ENCODE measurements at regions not wholly inside any gene's neighbourhood (a gene's known extent, or its start where the extent isn't known, plus 50 kb on each side); places are given as distances from the start of the nearest gene placed in this dataset.
A peak's percentile ranks its signal among the peaks of the same experiment; 100 is the strongest.
"Not testable (repeated sequence)": the region's sequence is repeated elsewhere in the genome, so short reads cannot be mapped to it uniquely, and the experiment has no call there.

DNA sequence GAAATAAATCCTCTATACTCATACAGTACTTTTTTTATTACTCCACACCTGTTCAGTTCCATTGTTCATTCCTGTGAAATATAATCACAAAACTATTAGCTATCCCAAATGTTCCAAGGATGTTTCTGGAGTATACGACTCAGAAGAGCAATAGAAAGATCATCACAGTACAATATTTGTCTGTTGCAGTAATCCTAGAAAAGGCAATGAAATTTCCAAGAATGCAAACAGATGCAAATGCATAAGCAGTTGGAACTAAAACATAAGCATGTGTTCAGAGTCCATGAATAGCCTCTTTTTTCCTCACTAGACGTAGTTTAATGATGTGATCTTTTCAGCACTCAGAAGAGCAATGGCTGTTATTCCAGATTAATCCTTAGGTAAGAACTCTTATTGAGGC is 55.2 kb downstream of the RTL3 start:
- no peak overlapping the region for H3K4me3 ChIP-seq (ENCODE audit: low read length)
- H3K36me3 ChIP-seq (ENCODE audit: control insufficient read depth, insufficient read depth, low read length): no peaks in the 10 kb centered on the region
- H3K27me3 ChIP-seq (ENCODE audit: control insufficient read depth, insufficient read depth, low read length): no peaks in the 10 kb centered on the region
- no peaks in the 10 kb centered on the region for H3K4me1 ChIP-seq (ENCODE audit: control insufficient read depth, insufficient read depth, low read length)
- H3K27ac ChIP-seq (ENCODE audit: low read length): peak overlapping the region; percentile 87
- H3K9me3 ChIP-seq (replicated peaks; ENCODE audit: control insufficient read depth, low read depth, low read length): no peaks in the 10 kb centered on the region
- peak; percentile 94 for DNase-seq
- WGBS (ENCODE audit: insufficient coverage): no CpG with 5 or more reads among the region's 2 CpGs

DNA sequence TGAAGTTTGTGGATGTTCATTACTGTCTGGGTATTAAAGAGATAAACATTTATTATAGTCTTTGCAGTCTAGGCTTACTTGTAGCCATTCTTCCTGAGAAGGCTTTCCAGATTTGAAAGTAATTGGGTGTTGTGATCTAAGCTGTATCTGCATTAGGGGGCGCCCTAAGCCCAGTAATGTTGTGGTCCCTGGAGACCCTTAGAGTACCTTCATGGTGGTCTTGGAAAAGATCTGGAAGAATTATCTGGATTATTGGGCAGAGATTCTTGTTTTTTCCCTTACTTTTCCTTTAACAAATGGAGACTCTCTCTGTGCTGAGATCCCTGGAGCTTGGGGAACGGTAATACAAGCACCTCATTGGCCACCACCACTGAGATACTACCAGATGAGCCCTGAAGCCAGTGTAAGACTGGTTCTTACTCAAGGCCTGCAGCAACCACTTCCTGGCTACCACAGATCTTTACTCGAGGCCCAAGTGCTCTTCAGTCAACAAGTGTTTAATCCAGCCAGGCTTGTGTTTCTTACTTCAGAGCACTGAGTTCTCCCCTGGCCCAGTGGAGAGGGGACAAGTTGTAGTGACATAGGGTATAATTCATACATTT is 63.1 kb downstream of the RTL3 start:
- no peak overlapping the region for H3K4me3 ChIP-seq (ENCODE audit: low read length)
- WGBS (ENCODE audit: insufficient coverage): 9% methylated on average over 1 of the region's 3 CpGs
- no peaks in the 10 kb centered on the region for H3K9me3 ChIP-seq (replicated peaks; ENCODE audit: control insufficient read depth, low read depth, low read length)
- peak; percentile 51 for DNase-seq
- H3K36me3 ChIP-seq (ENCODE audit: control insufficient read depth, insufficient read depth, low read length): no peaks in the 10 kb centered on the region
- no peak overlapping the region for H3K27ac ChIP-seq (ENCODE audit: low read length)
- H3K4me1 ChIP-seq (ENCODE audit: control insufficient read depth, insufficient read depth, low read length): no peaks in the 10 kb centered on the region
- no peaks in the 10 kb centered on the region for H3K27me3 ChIP-seq (ENCODE audit: control insufficient read depth, insufficient read depth, low read length)

DNA sequence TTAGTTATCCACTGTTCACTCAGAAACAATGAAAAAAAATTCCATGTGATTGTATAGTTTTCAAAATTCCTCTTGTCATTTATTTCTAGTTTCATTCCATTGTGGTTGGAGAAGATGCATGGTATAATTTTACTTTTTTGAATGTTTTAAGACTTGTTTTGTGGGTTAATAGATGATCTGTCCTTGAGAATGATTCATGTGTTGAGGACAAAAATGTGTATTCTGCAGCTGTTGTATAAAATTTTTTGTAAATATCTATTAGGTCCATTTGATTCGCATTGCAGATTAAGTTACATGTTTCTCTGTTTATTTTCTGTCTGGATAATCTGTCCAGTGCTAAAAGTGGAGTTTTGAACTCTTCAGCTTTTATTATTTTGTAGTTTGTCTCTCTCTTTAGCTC is 65.4 kb downstream of the RTL3 start:
- Histone ChIP-seq H3K9me3 (replicated peaks; ENCODE audit: control insufficient read depth, low read depth, low read length) (no peaks in the 10 kb centered on the region), H3K36me3 (ENCODE audit: control insufficient read depth, insufficient read depth, low read length) (no peaks in the 10 kb centered on the region), H3K4me3 (ENCODE audit: low read length) (no peak overlapping the region), H3K27ac (ENCODE audit: low read length) (no peak overlapping the region), H3K4me1 (ENCODE audit: control insufficient read depth, insufficient read depth, low read length) (no peaks in the 10 kb centered on the region), H3K27me3 (ENCODE audit: control insufficient read depth, insufficient read depth, low read length) (no peaks in the 10 kb centered on the region)
- no peak for DNase-seq
- no CpG with 5 or more reads among the region's 1 CpG for WGBS (ENCODE audit: insufficient coverage)

DNA sequence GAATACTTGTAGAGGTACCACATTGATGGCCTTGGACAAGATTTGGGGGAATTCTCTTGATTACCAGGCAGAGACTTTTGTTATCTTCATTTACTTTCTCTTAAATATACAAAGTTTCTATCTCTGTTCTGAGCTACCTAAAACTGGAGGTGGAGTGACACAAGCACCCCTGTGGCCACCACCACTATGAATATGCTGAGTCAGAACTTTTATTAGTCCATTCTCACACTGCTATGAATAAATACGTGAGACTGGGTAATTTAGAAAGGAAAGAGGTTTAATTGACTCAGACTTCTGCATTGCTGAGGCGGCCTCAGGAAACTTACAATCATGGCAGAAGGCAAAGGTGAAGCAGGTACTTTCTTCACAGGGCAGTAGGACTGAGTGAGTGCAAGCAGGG is 67.1 kb downstream of the RTL3 start:
- Histone ChIP-seq H3K36me3 (ENCODE audit: control insufficient read depth, insufficient read depth, low read length) (no peaks in the 10 kb centered on the region), H3K27me3 (ENCODE audit: control insufficient read depth, insufficient read depth, low read length) (no peaks in the 10 kb centered on the region), H3K4me1 (ENCODE audit: control insufficient read depth, insufficient read depth, low read length) (no peaks in the 10 kb centered on the region), H3K9me3 (replicated peaks; ENCODE audit: control insufficient read depth, low read depth, low read length) (no peaks in the 10 kb centered on the region), H3K4me3 (ENCODE audit: low read length) (no peak overlapping the region), H3K27ac (ENCODE audit: low read length) (no peak overlapping the region)
- DNase-seq: no peak
- 53% methylated on average over 2 of the region's 2 CpGs for whole genome bisulfite sequencing (ENCODE audit: insufficient coverage)

DNA sequence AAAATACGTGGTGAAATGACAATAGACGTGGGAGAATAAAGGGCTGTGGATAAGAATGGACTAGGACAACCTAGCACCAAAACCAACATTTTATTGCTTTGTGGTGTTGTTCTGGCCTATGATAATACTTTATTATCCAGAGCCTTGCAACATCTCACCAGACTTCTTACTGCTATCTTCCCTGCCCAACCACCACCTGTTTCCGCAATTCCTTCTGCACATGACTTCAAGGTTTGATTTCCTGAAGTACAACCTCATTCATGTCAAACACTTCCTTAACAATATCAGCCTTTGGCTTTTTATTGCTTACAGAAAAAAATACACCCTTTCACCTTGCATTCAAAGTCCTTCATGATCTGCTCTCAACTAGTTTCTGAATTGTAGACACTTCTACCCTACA is 84.8 kb downstream of the RTL3 start:
- Histone ChIP-seq H3K4me1 (ENCODE audit: control insufficient read depth, insufficient read depth, low read length) (peaks cover 8% of the 10 kb centered on the region), H3K36me3 (ENCODE audit: control insufficient read depth, insufficient read depth, low read length) (no peaks in the 10 kb centered on the region), H3K9me3 (replicated peaks; ENCODE audit: control insufficient read depth, low read depth, low read length) (no peaks in the 10 kb centered on the region), H3K27ac (ENCODE audit: low read length) (no peak overlapping the region), H3K4me3 (ENCODE audit: low read length) (no peak overlapping the region), H3K27me3 (ENCODE audit: control insufficient read depth, insufficient read depth, low read length) (peaks cover 3% of the 10 kb centered on the region)
- WGBS (ENCODE audit: insufficient coverage): 64% methylated on average over 1 of the region's 3 CpGs
- no peak for DNase-seq

DNA sequence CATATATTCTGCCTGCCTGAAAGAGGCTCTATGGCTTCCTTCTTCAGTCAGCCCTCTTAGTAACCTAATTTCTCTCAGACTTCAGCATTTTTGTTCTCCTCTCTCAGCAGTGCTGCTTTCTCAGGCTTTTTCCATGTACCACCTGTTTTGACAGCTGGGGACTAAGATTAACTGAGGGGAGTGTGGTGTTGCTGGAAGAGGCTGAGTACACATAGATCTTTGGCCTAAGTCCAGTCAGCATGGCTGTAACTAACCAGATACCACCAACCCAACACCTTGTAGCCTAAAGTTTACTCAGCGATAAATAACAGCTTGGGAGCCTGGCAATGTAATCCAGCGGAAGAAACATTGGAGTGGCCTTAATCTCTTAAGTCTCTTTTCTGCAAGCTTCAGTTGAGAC is 85.5 kb downstream of the RTL3 start:
- Histone ChIP-seq H3K36me3 (ENCODE audit: control insufficient read depth, insufficient read depth, low read length) (no peaks in the 10 kb centered on the region), H3K27me3 (ENCODE audit: control insufficient read depth, insufficient read depth, low read length) (peaks cover 3% of the 10 kb centered on the region), H3K9me3 (replicated peaks; ENCODE audit: control insufficient read depth, low read depth, low read length) (no peaks in the 10 kb centered on the region), H3K4me3 (ENCODE audit: low read length) (no peak overlapping the region), H3K27ac (ENCODE audit: low read length) (no peak overlapping the region), H3K4me1 (ENCODE audit: control insufficient read depth, insufficient read depth, low read length) (peaks cover 8% of the 10 kb centered on the region)
- DNase-seq: peak; percentile 72
- 79% methylated on average over 2 of the region's 2 CpGs for WGBS (ENCODE audit: insufficient coverage)

DNA sequence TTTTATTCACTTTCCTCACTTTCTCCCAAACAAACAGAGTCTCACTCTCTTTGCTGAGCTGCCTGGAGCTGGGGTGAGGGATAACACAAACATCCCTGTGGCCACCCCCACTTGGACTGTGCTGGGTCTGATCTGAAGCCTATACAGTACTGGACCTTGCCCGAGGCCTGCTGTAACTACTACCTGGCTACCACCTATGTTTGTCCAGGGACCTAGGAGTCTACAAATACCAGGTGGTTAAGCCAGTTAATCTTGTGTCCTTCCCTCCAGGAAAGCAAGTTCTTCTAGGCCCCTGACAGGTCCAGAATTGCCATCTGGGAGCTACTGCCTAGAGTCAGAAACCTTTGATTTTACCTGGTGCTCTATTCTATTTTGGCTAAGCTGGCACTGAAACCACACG is 87.3 kb downstream of the RTL3 start:
- no peak overlapping the region for H3K4me3 ChIP-seq (ENCODE audit: low read length)
- 36% methylated on average over 2 of the region's 2 CpGs for WGBS (ENCODE audit: insufficient coverage)
- H3K4me1 ChIP-seq (ENCODE audit: control insufficient read depth, insufficient read depth, low read length): peaks cover 8% of the 10 kb centered on the region
- H3K36me3 ChIP-seq (ENCODE audit: control insufficient read depth, insufficient read depth, low read length): no peaks in the 10 kb centered on the region
- DNase-seq: no peak
- H3K27ac ChIP-seq (ENCODE audit: low read length): no peak overlapping the region
- H3K9me3 ChIP-seq (replicated peaks; ENCODE audit: control insufficient read depth, low read depth, low read length): peaks cover 3% of the 10 kb centered on the region
- H3K27me3 ChIP-seq (ENCODE audit: control insufficient read depth, insufficient read depth, low read length): peaks cover 3% of the 10 kb centered on the region

DNA sequence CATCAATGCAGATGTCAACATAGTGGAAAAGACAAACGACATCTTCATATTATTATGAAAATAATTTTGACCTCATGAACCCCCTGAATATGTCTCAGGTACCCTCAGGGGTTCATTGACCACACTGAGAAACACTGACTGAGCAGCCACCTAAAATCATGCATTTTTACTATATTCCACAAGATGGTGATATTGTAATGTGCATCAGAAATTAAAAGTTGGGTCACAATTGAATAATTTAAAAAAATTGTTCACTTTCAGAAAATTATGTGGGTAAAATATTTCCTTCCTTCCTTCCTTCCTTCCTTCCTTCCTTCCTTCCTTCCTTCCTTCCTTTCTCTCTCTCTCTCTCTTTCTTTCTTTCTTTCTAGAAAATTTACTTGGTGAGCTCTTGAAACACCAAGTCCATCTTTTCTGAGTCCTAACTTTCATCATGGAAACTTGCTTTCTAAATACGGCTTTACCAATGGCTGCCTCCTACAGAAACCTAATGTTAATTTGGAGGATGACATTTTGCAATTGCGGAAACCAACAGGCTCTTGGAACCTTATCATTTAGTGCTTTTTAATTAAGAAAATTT is 103.6 kb downstream of the RTL3 start:
- no CpG with 5 or more reads among the region's 3 CpGs for WGBS (ENCODE audit: insufficient coverage)
- Histone ChIP-seq H3K27me3 (ENCODE audit: control insufficient read depth, insufficient read depth, low read length) (no peaks in the 10 kb centered on the region), H3K27ac (ENCODE audit: low read length) (peak overlapping the region; percentile 38), H3K9me3 (replicated peaks; ENCODE audit: control insufficient read depth, low read depth, low read length) (no peaks in the 10 kb centered on the region), H3K36me3 (ENCODE audit: control insufficient read depth, insufficient read depth, low read length) (no peaks in the 10 kb centered on the region), H3K4me1 (ENCODE audit: control insufficient read depth, insufficient read depth, low read length) (no peaks in the 10 kb centered on the region), H3K4me3 (ENCODE audit: low read length) (no peak overlapping the region)
- DNase-seq: peak; percentile 41

DNA sequence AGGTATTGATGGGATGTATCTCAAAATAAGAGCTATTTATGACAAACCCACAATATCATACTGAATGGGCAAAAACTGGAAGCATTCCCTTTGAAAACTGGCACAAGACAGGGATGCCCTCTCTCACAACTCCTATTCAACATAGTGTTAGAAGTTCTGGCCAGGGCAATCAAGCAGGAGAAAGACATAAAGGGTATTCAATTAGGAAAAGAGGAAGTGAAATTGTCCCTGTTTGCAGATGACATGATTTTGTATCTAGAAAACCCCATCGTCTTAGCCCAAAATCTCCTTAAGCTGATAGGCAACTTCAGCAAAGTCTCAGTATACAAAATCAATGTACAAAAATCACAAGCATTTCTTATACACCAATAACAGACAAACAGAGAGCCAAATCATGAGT is 106.5 kb downstream of the RTL3 start:
- H3K27me3 ChIP-seq (ENCODE audit: control insufficient read depth, insufficient read depth, low read length); H3K36me3 ChIP-seq (ENCODE audit: control insufficient read depth, insufficient read depth, low read length); DNase-seq; H3K4me3 ChIP-seq (ENCODE audit: low read length); H3K4me1 ChIP-seq (ENCODE audit: control insufficient read depth, insufficient read depth, low read length); H3K27ac ChIP-seq (ENCODE audit: low read length); H3K9me3 ChIP-seq (replicated peaks; ENCODE audit: control insufficient read depth, low read depth, low read length): not testable (repeated sequence)
- no CpG with 5 or more reads among the region's 1 CpG for WGBS (ENCODE audit: insufficient coverage)

DNA sequence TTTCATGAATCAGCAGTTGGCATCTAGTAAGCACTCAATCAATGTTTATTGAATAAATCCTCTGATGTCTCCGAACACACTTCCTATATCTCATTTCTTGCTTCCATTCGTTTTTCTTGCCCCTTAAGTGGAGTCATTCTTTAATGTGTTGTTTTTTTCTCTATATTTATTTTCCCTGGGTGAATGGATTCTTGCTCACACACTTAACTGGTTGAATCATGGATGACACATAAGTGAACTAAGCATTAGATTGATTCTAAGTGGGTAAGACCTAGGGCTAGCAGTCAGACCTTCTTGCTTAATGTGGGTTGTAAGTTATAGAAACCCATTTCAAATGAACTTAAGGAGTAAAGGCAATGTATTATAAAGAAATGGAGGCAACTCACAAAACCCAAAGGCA is 111.1 kb downstream of the RTL3 start:
- Histone ChIP-seq H3K9me3 (replicated peaks; ENCODE audit: control insufficient read depth, low read depth, low read length) (peaks cover 5% of the 10 kb centered on the region), H3K27me3 (ENCODE audit: control insufficient read depth, insufficient read depth, low read length) (peaks cover 2% of the 10 kb centered on the region), H3K27ac (ENCODE audit: low read length) (no peak overlapping the region), H3K4me3 (ENCODE audit: low read length) (no peak overlapping the region), H3K4me1 (ENCODE audit: control insufficient read depth, insufficient read depth, low read length) (no peaks in the 10 kb centered on the region), H3K36me3 (ENCODE audit: control insufficient read depth, insufficient read depth, low read length) (no peaks in the 10 kb centered on the region)
- no CpG with 5 or more reads among the region's 2 CpGs for WGBS (ENCODE audit: insufficient coverage)
- DNase-seq: no peak

DNA sequence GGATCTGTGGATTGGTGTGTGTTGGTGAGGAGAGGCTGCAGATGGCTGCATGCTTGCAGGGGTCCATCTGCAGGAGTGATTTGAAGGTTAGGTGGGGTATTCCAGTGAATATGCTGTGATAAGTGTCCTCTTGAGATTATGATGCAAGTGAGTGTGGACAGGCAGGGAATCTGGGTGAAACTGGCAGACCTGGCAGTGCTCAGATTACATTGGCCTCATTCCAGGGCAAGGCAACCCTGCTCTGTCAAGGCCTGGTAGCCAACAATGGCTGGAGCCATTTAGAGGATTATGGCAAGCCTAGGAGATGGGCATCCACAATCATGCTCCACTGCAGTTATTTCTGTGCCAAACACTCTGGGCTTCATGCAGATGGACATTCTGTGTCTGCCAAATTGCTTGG is 113.9 kb downstream of the RTL3 start:
- H3K36me3 ChIP-seq (ENCODE audit: control insufficient read depth, insufficient read depth, low read length): no peaks in the 10 kb centered on the region
- H3K27me3 ChIP-seq (ENCODE audit: control insufficient read depth, insufficient read depth, low read length): peaks cover 2% of the 10 kb centered on the region
- no peak for DNase-seq
- no peaks in the 10 kb centered on the region for H3K4me1 ChIP-seq (ENCODE audit: control insufficient read depth, insufficient read depth, low read length)
- no peak overlapping the region for H3K4me3 ChIP-seq (ENCODE audit: low read length)
- H3K27ac ChIP-seq (ENCODE audit: low read length): no peak overlapping the region
- H3K9me3 ChIP-seq (replicated peaks; ENCODE audit: control insufficient read depth, low read depth, low read length): peaks cover 7% of the 10 kb centered on the region

All from muscle of leg (tissue), 3 donors.